IPS-15b (cell line): ENCODE measurements at regions not wholly inside any gene's neighbourhood (a gene's known extent, or its start where the extent isn't known, plus 50 kb on each side); places are given as distances from the start of the nearest gene placed in this dataset.

ENCODE experiments used
- H3K27me3 ChIP-seq: one replicate; pipeline ENCODE4 v1.6.1; 2013; ENCODE audit warnings: low read length; ENCODE audit not compliant: control insufficient read depth, insufficient read depth
- H3K36me3 ChIP-seq: one replicate; pipeline ENCODE4 v1.6.1; 2013; ENCODE audit warnings: low read length; ENCODE audit not compliant: control insufficient read depth, insufficient read depth
- H3K4me1 ChIP-seq: one replicate; pipeline ENCODE4 v1.6.1; 2013; ENCODE audit warnings: mild to moderate bottlenecking, low read length; ENCODE audit not compliant: control insufficient read depth, insufficient read depth
- H3K4me3 ChIP-seq: one replicate; pipeline ENCODE4 v1.5.1; 2013; ENCODE audit warnings: low read depth, low read length
- H3K9ac ChIP-seq: one replicate; pipeline ENCODE4 v1.6.1; 2013; ENCODE audit warnings: low read depth, mild to moderate bottlenecking, low read length
- H3K9me3 ChIP-seq: one replicate; pipeline ENCODE4 v1.6.1; 2013; ENCODE audit warnings: mild to moderate bottlenecking, low read length; ENCODE audit not compliant: control insufficient read depth, insufficient read depth

- no peak overlapping the region for H3K4me3 ChIP-seq
- H3K9ac ChIP-seq, result no peak overlapping the region
- no peaks in the 10 kb centered on the region for H3K27me3 ChIP-seq
- no peaks in the 10 kb centered on the region for H3K9me3 ChIP-seq
- no peaks in the 10 kb centered on the region for H3K4me1 ChIP-seq
- no peaks in the 10 kb centered on the region for H3K36me3 ChIP-seq
Measured at GRCh38 chr18:40404284-40404683, 1550.8 kb upstream of the PIK3C3 start.

- no peaks in the 10 kb centered on the region for H3K27me3 ChIP-seq
- no peak overlapping the region for H3K4me3 ChIP-seq
- H3K9me3 ChIP-seq, result no peaks in the 10 kb centered on the region
Measured at GRCh38 chr18:40402052-40402451, 1553.0 kb upstream of the PIK3C3 start.

GRCh38 chr18:40388121-40388520, 1566.9 kb upstream of the PIK3C3 start:
- H3K27me3 ChIP-seq, result no peaks in the 10 kb centered on the region
- no peaks in the 10 kb centered on the region for H3K36me3 ChIP-seq
- no peaks in the 10 kb centered on the region for H3K4me1 ChIP-seq
- H3K9me3 ChIP-seq, result no peaks in the 10 kb centered on the region
- H3K9ac ChIP-seq, result no peak overlapping the region
- H3K4me3 ChIP-seq, result no peak overlapping the region

More at GRCh38 chr18:40402052-40402451, 1553.0 kb upstream of the PIK3C3 start:
- Histone ChIP-seq H3K9ac (no peak overlapping the region), H3K36me3 (no peaks in the 10 kb centered on the region), H3K4me1 (no peaks in the 10 kb centered on the region)

GRCh38 chr18:40387130-40387787, 1567.8 kb upstream of the PIK3C3 start:
- Histone ChIP-seq H3K4me3 (no peak overlapping the region), H3K9me3 (no peaks in the 10 kb centered on the region), H3K27me3 (no peaks in the 10 kb centered on the region), H3K9ac (no peak overlapping the region), H3K36me3 (no peaks in the 10 kb centered on the region), H3K4me1 (no peaks in the 10 kb centered on the region)

GRCh38 chr18:40382197-40382596, 1572.8 kb upstream of the PIK3C3 start:
- Histone ChIP-seq H3K27me3 (no peaks in the 10 kb centered on the region), H3K9ac (no peak overlapping the region), H3K4me1 (no peaks in the 10 kb centered on the region), H3K9me3 (no peaks in the 10 kb centered on the region), H3K36me3 (no peaks in the 10 kb centered on the region), H3K4me3 (no peak overlapping the region)

GRCh38 chr18:40380686-40381439, 1574.2 kb upstream of the PIK3C3 start:
- Histone ChIP-seq H3K27me3 (no peaks in the 10 kb centered on the region), H3K4me3 (no peak overlapping the region), H3K36me3 (no peaks in the 10 kb centered on the region), H3K9ac (no peak overlapping the region), H3K9me3 (no peaks in the 10 kb centered on the region), H3K4me1 (no peaks in the 10 kb centered on the region)

- no peaks in the 10 kb centered on the region for H3K9me3 ChIP-seq
- no peaks in the 10 kb centered on the region for H3K27me3 ChIP-seq
- no peak overlapping the region for H3K4me3 ChIP-seq
- no peak overlapping the region for H3K9ac ChIP-seq
- H3K4me1 ChIP-seq, result no peaks in the 10 kb centered on the region
- no peaks in the 10 kb centered on the region for H3K36me3 ChIP-seq
Measured at GRCh38 chr18:40375837-40376236, 1579.2 kb upstream of the PIK3C3 start.

GRCh38 chr18:40371673-40372072, 1583.4 kb upstream of the PIK3C3 start:
- Histone ChIP-seq H3K9ac (no peak overlapping the region), H3K4me3 (no peak overlapping the region), H3K4me1 (no peaks in the 10 kb centered on the region), H3K36me3 (no peaks in the 10 kb centered on the region), H3K27me3 (no peaks in the 10 kb centered on the region), H3K9me3 (no peaks in the 10 kb centered on the region)

GRCh38 chr18:40367576-40367975, 1587.5 kb upstream of the PIK3C3 start:
- Histone ChIP-seq H3K27me3 (no peaks in the 10 kb centered on the region), H3K36me3 (no peaks in the 10 kb centered on the region), H3K4me1 (no peaks in the 10 kb centered on the region), H3K9me3 (no peaks in the 10 kb centered on the region), H3K4me3 (no peak overlapping the region), H3K9ac (no peak overlapping the region)

- no peaks in the 10 kb centered on the region for H3K4me1 ChIP-seq
- H3K4me3 ChIP-seq, result no peak overlapping the region
- H3K36me3 ChIP-seq, result no peaks in the 10 kb centered on the region
- no peak overlapping the region for H3K9ac ChIP-seq
- no peaks in the 10 kb centered on the region for H3K27me3 ChIP-seq
- H3K9me3 ChIP-seq, result no peaks in the 10 kb centered on the region
Measured at GRCh38 chr18:40366521-40366920, 1588.5 kb upstream of the PIK3C3 start.

- H3K27me3 ChIP-seq, result no peaks in the 10 kb centered on the region
- no peaks in the 10 kb centered on the region for H3K4me1 ChIP-seq
- no peak overlapping the region for H3K4me3 ChIP-seq
- no peak overlapping the region for H3K9ac ChIP-seq
- H3K36me3 ChIP-seq, result no peaks in the 10 kb centered on the region
- H3K9me3 ChIP-seq, result no peaks in the 10 kb centered on the region
Measured at GRCh38 chr18:40365526-40365925, 1589.5 kb upstream of the PIK3C3 start.

- H3K9ac ChIP-seq, result no peak overlapping the region
- no peaks in the 10 kb centered on the region for H3K36me3 ChIP-seq
- H3K27me3 ChIP-seq, result no peaks in the 10 kb centered on the region
- H3K4me1 ChIP-seq, result no peaks in the 10 kb centered on the region
- no peaks in the 10 kb centered on the region for H3K9me3 ChIP-seq
- no peak overlapping the region for H3K4me3 ChIP-seq
Measured at GRCh38 chr18:40360558-40360957, 1594.5 kb upstream of the PIK3C3 start.
